ENCODE measurements at regions not wholly inside any gene's neighbourhood (a gene's known extent, or its start where the extent isn't known, plus 50 kb on each side); places are given as distances from the start of the nearest gene placed in this dataset.

DNA sequence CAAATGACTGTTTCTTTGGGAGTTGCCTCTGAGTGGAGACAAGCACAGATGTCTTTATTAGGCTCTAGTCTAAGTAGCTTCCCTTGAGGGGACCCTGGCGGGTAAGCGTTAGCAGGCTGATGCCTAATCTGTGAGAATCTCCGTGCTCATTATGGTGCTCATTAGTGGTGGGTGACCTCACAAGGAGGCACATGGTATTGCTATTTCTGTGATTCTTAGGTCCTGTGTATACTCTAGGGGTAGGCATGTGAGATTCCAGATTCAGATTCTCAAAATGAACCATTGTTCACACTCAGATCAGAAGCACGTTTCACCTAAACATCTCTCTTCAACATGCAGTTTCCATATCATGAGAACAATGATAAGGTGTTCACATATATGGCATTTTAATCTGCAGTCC, 809.7 kb downstream of the NR2F2 start:
- TF ChIP-seq CTCF (IDR thresholded peaks at IDR 0.05 in 4 of 5, conservative IDR thresholded peaks at IDR 0.05 in 1 of 5) (no peak), POLR2A (IDR thresholded peaks at IDR 0.05) (no peak)

All from gastrocnemius medialis (tissue), 4 donors.